IMR-90 (cell line): ENCODE measurements at regions not wholly inside any gene's neighbourhood (a gene's known extent, or its start where the extent isn't known, plus 50 kb on each side); places are given as distances from the start of the nearest gene placed in this dataset.

Experiments
- ATAC-seq: fragments of 200-7000 bp; cut with Tn5 transposase; 2 replicates; pipeline ENCODE4 v1.9.1; 2020; ENCODE audit warnings: low read depth, mild to moderate bottlenecking, moderate library complexity
- BruUV-seq: library from RNA; stranded (reverse); fragments of 400-500 nt; replicated peaks from 2 replicates; lab custom pipeline; 2021; lab: Mats Ljungman, UMichigan
- CTCF ChIA-PET: fragments of 300-600 bp; formaldehyde crosslinking; extraction: SDS; loops from one replicate; lab custom pipeline; 2021; ENCODE audit warnings: antibody characterized with exemption; lab: Yijun Ruan, JAX
- POLR2A ChIA-PET: fragments of 300-600 bp; sonication (Branson Sonifier 250); formaldehyde crosslinking; loops from one replicate; lab custom pipeline; 2022; ENCODE audit warnings: antibody characterized with exemption; ENCODE audit not compliant: unreplicated experiment; lab: Charles Lee
- DNase-seq: peaks from one replicate; pipeline ENCODE4 v3.0.0; 2013
- H2AFZ ChIP-seq: replicated peaks from 2 replicates; pipeline ENCODE3; 2013; ENCODE audit warnings: low read length, mild to moderate bottlenecking; ENCODE audit not compliant: poor library complexity
- H2AK5ac ChIP-seq: 2 replicates; pipeline ENCODE4 v1.6.1; 2013; ENCODE audit warnings: low read depth, low read length, inconsistent platforms
- H2AK9ac ChIP-seq: replicated peaks from 2 replicates; pipeline ENCODE3; 2013; ENCODE audit warnings: mild to moderate bottlenecking, low read depth, low read length, moderate library complexity; ENCODE audit not compliant: poor library complexity
- H2BK120ac ChIP-seq: 2 replicates; pipeline ENCODE4 v1.6.1; 2013; ENCODE audit warnings: low read depth, low read length, inconsistent platforms
- H2BK15ac ChIP-seq: 3 replicates; pipeline ENCODE4 v1.6.1; 2013; ENCODE audit warnings: low read depth, low read length, inconsistent platforms
- H2BK20ac ChIP-seq: 2 replicates; pipeline ENCODE4 v1.6.1; 2013; ENCODE audit warnings: low read depth, mild to moderate bottlenecking, inconsistent platforms, low read length, moderate library complexity
- H2BK5ac ChIP-seq: 2 replicates; pipeline ENCODE4 v1.6.1; 2013; ENCODE audit warnings: mild to moderate bottlenecking, low read depth, low read length, inconsistent platforms; ENCODE audit not compliant: poor library complexity, severe bottlenecking
- H3K14ac ChIP-seq: replicated peaks from 2 replicates; pipeline ENCODE4 v1.6.1; 2013; ENCODE audit warnings: low read depth, low read length, inconsistent platforms
- H3K18ac ChIP-seq: 2 replicates; pipeline ENCODE4 v1.6.1; 2013; ENCODE audit warnings: low read depth, low read length, control low read depth
- H3K23ac ChIP-seq: 2 replicates; pipeline ENCODE4 v1.6.1; 2013; ENCODE audit warnings: low read depth, low read length, inconsistent platforms
- H3K27ac ChIP-seq: 2 replicates; pipeline ENCODE4 v1.5.1; 2013; ENCODE audit warnings: mild to moderate bottlenecking, control low read depth, low read length; ENCODE audit not compliant: insufficient read depth
- H3K27me3 ChIP-seq: 2 replicates; pipeline ENCODE4 v1.6.1; 2013; ENCODE audit warnings: low read length; ENCODE audit not compliant: control insufficient read depth, insufficient read depth
- H3K36me3 ChIP-seq: 2 replicates; pipeline ENCODE4 v1.6.1; 2013; ENCODE audit warnings: low read length, mixed read lengths; ENCODE audit not compliant: control insufficient read depth, insufficient read depth
- H3K4ac ChIP-seq: 2 replicates; pipeline ENCODE4 v1.6.1; 2013; ENCODE audit warnings: low read depth, low read length, inconsistent platforms
- H3K4me1 ChIP-seq: 2 replicates; pipeline ENCODE4 v1.6.1; 2013; ENCODE audit warnings: low read length, mixed read lengths; ENCODE audit not compliant: control insufficient read depth, insufficient read depth
- H3K4me2 ChIP-seq: 2 replicates; pipeline ENCODE4 v1.6.1; 2013; ENCODE audit warnings: low read depth, mild to moderate bottlenecking, control low read depth, low read length, moderate library complexity
- H3K4me3 ChIP-seq: 2 replicates; pipeline ENCODE4 v1.5.1; 2013; ENCODE audit warnings: low read depth, mild to moderate bottlenecking, control low read depth, low read length, moderate library complexity; ENCODE audit not compliant: insufficient read depth
- H3K56ac ChIP-seq: 2 replicates; pipeline ENCODE4 v1.6.1; 2013; ENCODE audit warnings: low read length, inconsistent platforms; ENCODE audit not compliant: insufficient read depth; ENCODE audit errors: extremely low read depth
- H3K79me1 ChIP-seq, 2 experiments: 2 replicates each; pipeline ENCODE4 v1.6.1; 2013; ENCODE audit warnings: low read length in 2 of 2, inconsistent platforms in 1 of 2, low read depth in 1 of 2
- H3K9ac ChIP-seq: 2 replicates; pipeline ENCODE4 v1.6.1; 2013; ENCODE audit warnings: low read depth, low read length, control low read depth
- H3K9me1 ChIP-seq: 2 replicates; pipeline ENCODE4 v1.6.1; 2013; ENCODE audit warnings: low read length, inconsistent platforms; ENCODE audit not compliant: insufficient read depth
- H3K9me3 ChIP-seq: 2 replicates; pipeline ENCODE4 v1.6.1; 2013; ENCODE audit warnings: low read length; ENCODE audit not compliant: control insufficient read depth, insufficient read depth
- H4K20me1 ChIP-seq: 2 replicates; pipeline ENCODE4 v1.6.1; 2013; ENCODE audit warnings: low read length, inconsistent platforms; ENCODE audit not compliant: insufficient read depth
- H4K5ac ChIP-seq: 2 replicates; pipeline ENCODE4 v1.6.1; 2013; ENCODE audit warnings: mild to moderate bottlenecking, low read depth, low read length, control low read depth
- H4K8ac ChIP-seq, 2 experiments: 2 replicates each; pipeline ENCODE4 v1.6.1; 2013; ENCODE audit warnings: low read depth in 2 of 2, low read length in 2 of 2, control low read depth in 1 of 2, inconsistent platforms in 1 of 2
- H4K91ac ChIP-seq: 2 replicates; pipeline ENCODE4 v1.6.1; 2013; ENCODE audit warnings: low read depth, low read length, inconsistent platforms; ENCODE audit not compliant: insufficient read depth
- BHLHE40 ChIP-seq: fragments of 150-350 bp; IDR thresholded peaks from 2 replicates; pipeline ENCODE4 v1.6.1; 2016; ENCODE audit warnings: mild to moderate bottlenecking, low read depth, low read length
- CHD1 ChIP-seq: IDR thresholded peaks from 2 replicates; pipeline ENCODE4 v1.6.1; 2012; ENCODE audit warnings: low read depth, low read length, improper control_type of control experiment
- CTCF ChIP-seq: conservative IDR thresholded peaks from 2 replicates; pipeline ENCODE4 v1.5.1; 2012; ENCODE audit warnings: mild to moderate bottlenecking, low read depth, low read length, improper control_type of control experiment
- MAFK ChIP-seq: IDR thresholded peaks from 2 replicates; pipeline ENCODE4 v1.6.1; 2012; ENCODE audit warnings: low read depth, low read length, improper control_type of control experiment
- MXI1 ChIP-seq: IDR thresholded peaks from 2 replicates; pipeline ENCODE4 v1.6.1; 2012; ENCODE audit warnings: low read depth, mild to moderate bottlenecking, low read length, moderate library complexity, borderline replicate concordance
- POLR2A ChIP-seq: IDR thresholded peaks from 2 replicates; pipeline ENCODE4 v1.6.1; 2012; ENCODE audit warnings: mild to moderate bottlenecking, low read depth, low read length
- RCOR1 ChIP-seq: IDR thresholded peaks from 2 replicates; pipeline ENCODE4 v1.6.1; 2012; ENCODE audit warnings: mild to moderate bottlenecking, low read length, improper control_type of control experiment; ENCODE audit not compliant: insufficient replicate concordance
- RFX5 ChIP-seq: IDR thresholded peaks from 2 replicates; pipeline ENCODE4 v1.8.0; 2012; ENCODE audit warnings: low read depth, mild to moderate bottlenecking, low read length, moderate library complexity
- SMC3 ChIP-seq: fragments of 150-350 bp; IDR thresholded peaks from 2 replicates; pipeline ENCODE4 v1.6.1; 2016; ENCODE audit warnings: low read depth, mild to moderate bottlenecking, antibody characterized with exemption, low read length, moderate library complexity
- WGBS, 2 experiments: methylation state at CpG; one replicate each; pipeline versions ENCODE4 v1.1.5 to v1.1.7; 2013; ENCODE audit warnings: missing lambda C conversion rate in 2 of 2; ENCODE audit not compliant: insufficient read length in 1 of 2; ENCODE audit errors: extremely low coverage in 2 of 2; 5-methylcytosine and 5-hydroxymethylcytosine counted together
- dilution Hi-C: fragments of 300-500 bp; cut with HindIII; formaldehyde crosslinking; loops from one replicate; pipeline ENCODE4 v1.14.3; 2018; ENCODE audit warnings: low sequenced_read_pairs; ENCODE audit not compliant: unreplicated experiment
- in situ Hi-C: fragments of 300-500 bp; cut with MboI; formaldehyde crosslinking; loops from 3 replicates; pipeline ENCODE4 v1.14.3; 2019; ENCODE audit warnings: low sequenced_read_pairs, inconsistent platforms, mixed read lengths
- intact Hi-C: fragments of 100-400 bp; cut with micrococcal nuclease; formaldehyde crosslinking; loops from 2 replicates; pipeline ENCODE4 v1.10.0; 2022

- Histone ChIP-seq H2BK120ac (no peak overlapping the region), H4K20me1 (no peaks in the 10 kb centered on the region), H3K9me1 (no peaks in the 10 kb centered on the region), H2AK9ac (no peak overlapping the region), H3K4ac (no peak overlapping the region), H3K36me3 (no peaks in the 10 kb centered on the region), H2AK5ac (no peak overlapping the region), H4K91ac (no peak overlapping the region), H3K18ac (no peak overlapping the region), H4K5ac (no peak overlapping the region), H3K4me1 (no peaks in the 10 kb centered on the region), H3K4me2 (no peak overlapping the region), H3K4me3 (no peak overlapping the region), H3K9me3 (no peaks in the 10 kb centered on the region), H2BK20ac (no peak overlapping the region), H2BK5ac (no peak overlapping the region), H4K8ac (no peak overlapping the region), H3K23ac (no peak overlapping the region), H3K79me1 (no peaks in the 10 kb centered on the region), H3K9ac (no peak overlapping the region), H3K27me3 (peaks cover 10% of the 10 kb centered on the region), H3K14ac (no peak overlapping the region), H3K27ac (no peak overlapping the region), H2BK15ac (no peak overlapping the region), H2AFZ (no peak overlapping the region), H3K56ac (no peak overlapping the region)
- ATAC-seq (no peak), DNase-seq (no peak)
- dilution Hi-C loops: no loop called here
- no TSS peak for BruUV-seq
- WGBS, 2 experiments: no CpG with 5 or more reads among the region's 5 CpGs
- in situ Hi-C loops: no loop called here
- no peak for TF ChIP-seq BHLHE40
- TF ChIP-seq CTCF: no peak
- TF ChIP-seq SMC3: no peak
- no peak for TF ChIP-seq MXI1
- TF ChIP-seq RFX5: no peak
- no peak for TF ChIP-seq MAFK
- TF ChIP-seq RCOR1: no peak
- TF ChIP-seq POLR2A: no peak
- TF ChIP-seq CHD1: no peak
- POLR2A ChIA-PET: no interaction called here
- intact Hi-C loops: no loop called here
- CTCF ChIA-PET: no interaction called here
Measured at GRCh38 chr5:123278284-123278683, 144.9 kb downstream of the CEP120 start.
